Epithelial cell of proximal tubule (primary cell): ENCODE measurements at regions not wholly inside any gene's neighbourhood (a gene's known extent, or its start where the extent isn't known, plus 50 kb on each side); places are given as distances from the start of the nearest gene placed in this dataset.
"Not testable (repeated sequence)": the region's sequence is repeated elsewhere in the genome, so short reads cannot be mapped to it uniquely, and the experiment has no call there.

Experiments used
- DNase-seq: peaks from one replicate; pipeline ENCODE4 v3.0.0-alpha.2; 2011; ENCODE audit warnings: low read depth
- H3K4me3 ChIP-seq: 2 replicates; pipeline ENCODE4 v1.5.1; 2011; ENCODE audit warnings: low read depth, mild to moderate bottlenecking, low read length
- CTCF ChIP-seq: conservative IDR thresholded peaks from 2 replicates; pipeline ENCODE4 v1.5.1; 2012; ENCODE audit warnings: low read depth, mild to moderate bottlenecking, low read length

- not testable (repeated sequence) for DNase-seq, H3K4me3 ChIP-seq
These were observed 63.5 kb upstream of the LRPAP1 start for GRCh38 chr4:3595627-3596291.

- not testable (repeated sequence) for H3K4me3 ChIP-seq, DNase-seq
These were observed 62.5 kb upstream of the LRPAP1 start for GRCh38 chr4:3594751-3595150.

GRCh38 chr4:3589946-3590924 lies 58.0 kb upstream of the LRPAP1 start:
- not testable (repeated sequence) for H3K4me3 ChIP-seq, DNase-seq

GRCh38 chr4:3589379-3589778 lies 57.2 kb upstream of the LRPAP1 start:
- DNase-seq, result not testable (repeated sequence)

GRCh38 chr4:3588517-3589194 lies 56.4 kb upstream of the LRPAP1 start:
- not testable (repeated sequence) for DNase-seq, H3K4me3 ChIP-seq

More at GRCh38 chr4:3589379-3589778, 57.2 kb upstream of the LRPAP1 start:
- not testable (repeated sequence) for H3K4me3 ChIP-seq

GRCh38 chr4:3586596-3586995 lies 54.4 kb upstream of the LRPAP1 start:
- not testable (repeated sequence) for H3K4me3 ChIP-seq, DNase-seq

- not testable (repeated sequence) for DNase-seq, H3K4me3 ChIP-seq
These were observed 53.3 kb upstream of the LRPAP1 start for GRCh38 chr4:3585567-3585966.

- no peak for TF ChIP-seq CTCF
- H3K4me3 ChIP-seq, result no peak overlapping the region
- no peak for DNase-seq
These were observed 49.9 kb upstream of the LRPAP1 start for GRCh38 chr4:3582091-3582475.
